OCI-LY7 (cell line): ENCODE measurements at regions not wholly inside any gene's neighbourhood (a gene's known extent, or its start where the extent isn't known, plus 50 kb on each side); places are given as distances from the start of the nearest gene placed in this dataset.

ENCODE experiments used
- CTCF ChIP-seq: fragments of 200-600 bp; sonication (generic); conservative IDR thresholded peaks from 2 replicates; pipeline ENCODE4 v1.5.1; 2014; ENCODE audit warnings: mild to moderate bottlenecking, antibody characterized with exemption, low read length, moderate library complexity, mixed read lengths
- EZH2phosphoT487 ChIP-seq: fragments of 200-600 bp; sonication (generic); IDR thresholded peaks from 2 replicates; pipeline ENCODE4 v1.6.1; 2018; ENCODE audit warnings: low read depth, borderline replicate concordance, mild to moderate bottlenecking, mixed run types, antibody characterized with exemption, low read length, moderate library complexity, mixed read lengths

GRCh38 chr9:135214706-135215105 is 127.2 kb downstream of the OLFM1 start:
- TF ChIP-seq CTCF = no peak
- TF ChIP-seq EZH2phosphoT487 = no peak
